NCI-H748 treated with DMSO at 0.1 percent for 48 hours (cell line): ENCODE measurements at regions not wholly inside any gene's neighbourhood (a gene's known extent, or its start where the extent isn't known, plus 50 kb on each side); places are given as distances from the start of the nearest gene placed in this dataset.
"Not testable (repeated sequence)": the region's sequence is repeated elsewhere in the genome, so short reads cannot be mapped to it uniquely, and the experiment has no call there.

ENCODE experiments used
- DNase-seq: peaks from one replicate; lab custom pipeline; 2025; lab: John Stamatoyannopoulos, UW

DNA sequence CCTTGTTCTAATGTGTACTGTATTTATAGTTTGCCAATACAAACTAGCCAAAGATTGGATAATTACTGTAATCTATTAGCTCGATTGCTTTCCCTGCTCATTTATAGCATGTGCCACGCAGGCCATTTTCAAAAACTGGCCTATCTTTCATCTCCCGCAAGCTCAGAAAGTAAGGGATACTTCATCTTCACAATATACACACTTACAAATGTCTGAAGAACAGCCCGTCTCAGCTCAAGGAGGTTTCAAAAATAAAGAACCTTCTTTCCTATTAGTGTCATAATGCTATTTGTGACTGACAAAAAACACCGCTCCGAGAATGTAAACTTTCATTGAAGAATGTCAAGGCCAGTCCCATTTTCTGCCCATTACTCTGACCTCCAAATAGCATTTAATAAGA is 306.4 kb upstream of the ZNF507 start:
- no peak for DNase-seq

DNA sequence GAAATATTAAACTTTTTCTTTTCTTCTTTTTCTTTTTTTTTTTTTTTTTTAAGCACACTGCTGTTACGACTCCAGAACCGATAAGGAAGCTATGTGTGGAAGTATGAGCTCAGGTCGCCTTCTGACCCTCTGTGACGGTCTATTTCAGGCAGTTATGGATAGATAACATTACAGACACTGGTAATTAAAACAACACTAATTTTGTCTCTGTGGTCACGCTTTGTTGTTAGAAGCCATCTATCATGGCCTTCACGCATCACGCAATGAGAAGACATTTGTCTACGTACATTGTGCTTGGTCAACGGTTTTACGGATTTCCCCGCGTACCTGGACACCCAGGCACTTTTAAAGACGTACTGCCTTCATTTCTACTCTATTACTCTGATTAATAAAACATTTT is 306.0 kb upstream of the ZNF507 start:
- no peak for DNase-seq

DNA sequence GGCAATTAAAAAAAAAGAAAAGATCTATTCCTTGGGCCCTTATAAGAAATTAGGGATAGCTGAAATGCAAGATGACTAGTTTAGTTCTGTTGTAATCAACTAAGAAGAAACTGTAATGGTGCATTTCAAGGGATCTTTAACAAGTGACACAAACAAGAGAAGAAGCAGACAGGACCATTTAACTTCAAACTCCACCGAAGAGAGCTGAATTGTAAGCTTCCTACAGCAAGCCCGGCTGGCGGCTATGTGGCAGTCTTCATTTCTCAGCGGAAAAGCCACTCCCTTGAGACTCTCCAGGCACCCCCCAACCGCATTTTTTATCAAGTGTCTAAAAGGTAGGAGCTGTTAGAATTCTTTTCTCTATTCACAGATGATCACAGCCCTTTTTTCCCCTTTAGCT is 305.2 kb upstream of the ZNF507 start:
- DNase-seq = no peak

- DNase-seq = peak; percentile 3
Observed at GRCh38 chr19:32041681-32042292, 303.6 kb upstream of the ZNF507 start.

DNA sequence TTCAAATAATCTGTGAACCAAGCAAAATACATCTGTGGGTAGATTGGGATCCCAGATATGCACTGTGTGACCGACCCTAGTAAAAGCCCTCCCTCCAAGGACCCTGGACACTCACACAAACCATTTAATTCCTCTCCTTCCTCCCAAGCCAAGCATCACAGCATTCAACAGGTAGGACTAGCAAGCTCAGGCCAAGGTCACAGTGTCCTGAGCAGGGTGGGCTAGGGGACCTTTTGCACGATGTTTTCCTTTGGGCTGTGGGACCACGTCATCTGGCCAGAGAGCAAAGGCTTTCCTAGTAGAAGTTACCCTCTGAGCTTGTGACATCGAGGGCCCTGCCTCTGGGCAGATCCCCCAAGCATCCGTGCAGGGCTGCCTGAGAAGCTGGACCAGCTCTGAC is 297.6 kb upstream of the ZNF507 start:
- DNase-seq = no peak

GRCh38 chr19:32053376-32053775 is 292.0 kb upstream of the ZNF507 start:
- DNase-seq = no peak

- no peak for DNase-seq
Observed at GRCh38 chr19:32053861-32054260, 291.5 kb upstream of the ZNF507 start.

- DNase-seq = no peak
Observed at GRCh38 chr19:32058131-32058530, 287.3 kb upstream of the ZNF507 start.

GRCh38 chr19:32061315-32061714 is 284.1 kb upstream of the ZNF507 start:
- DNase-seq = no peak

GRCh38 chr19:32063601-32064000 is 281.8 kb upstream of the ZNF507 start:
- DNase-seq = no peak

DNA sequence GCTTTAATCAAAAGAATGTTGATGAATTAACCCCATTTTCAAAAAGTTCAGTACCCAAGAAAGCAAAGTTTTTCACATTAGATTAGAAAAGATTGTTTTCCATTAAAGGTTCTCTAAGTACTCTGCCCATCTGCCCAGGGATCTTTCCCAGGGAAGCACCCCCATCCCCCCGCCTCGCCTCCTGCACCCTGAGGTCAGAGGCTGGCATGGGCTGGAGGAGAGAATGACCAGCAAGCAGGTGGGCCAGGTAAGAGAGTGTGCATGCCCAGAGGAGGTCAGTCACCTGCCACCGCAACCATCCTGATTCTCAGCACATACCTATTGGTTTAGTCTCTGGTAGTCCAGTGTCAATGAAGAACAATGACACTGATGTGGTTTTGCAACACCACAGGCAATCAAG is 279.4 kb upstream of the ZNF507 start:
- DNase-seq = no peak

- no peak for DNase-seq
Observed at GRCh38 chr19:32067685-32068084, 277.7 kb upstream of the ZNF507 start.

- no peak for DNase-seq
Observed at GRCh38 chr19:32068793-32069192, 276.6 kb upstream of the ZNF507 start.

DNA sequence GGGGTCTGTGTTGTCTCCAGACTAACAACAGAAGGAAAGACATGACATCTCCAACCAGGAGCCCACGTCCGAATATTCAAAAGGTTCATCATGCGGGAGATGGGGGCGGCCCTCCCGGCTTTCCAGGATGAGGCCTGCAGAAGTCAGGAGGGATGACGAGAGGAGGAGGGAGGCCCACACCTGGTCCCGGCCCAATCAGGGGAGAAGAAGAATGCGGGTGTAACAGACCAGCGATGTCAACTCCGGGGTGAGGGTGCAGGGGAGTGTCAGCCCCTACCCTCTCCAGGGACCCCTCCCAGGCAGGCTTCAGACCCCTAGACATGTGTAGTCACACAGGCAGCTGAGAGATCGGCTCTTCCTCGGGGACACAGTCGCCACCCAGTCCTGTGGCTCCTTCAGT is 275.3 kb upstream of the ZNF507 start:
- DNase-seq = no peak

GRCh38 chr19:32082028-32082427 is 263.4 kb upstream of the ZNF507 start:
- DNase-seq = no peak

- DNase-seq = not testable (repeated sequence)
Observed at GRCh38 chr19:32084756-32085363, 260.6 kb upstream of the ZNF507 start.

- DNase-seq = no peak
Observed at GRCh38 chr19:32091241-32091640, 254.2 kb upstream of the ZNF507 start.

DNA sequence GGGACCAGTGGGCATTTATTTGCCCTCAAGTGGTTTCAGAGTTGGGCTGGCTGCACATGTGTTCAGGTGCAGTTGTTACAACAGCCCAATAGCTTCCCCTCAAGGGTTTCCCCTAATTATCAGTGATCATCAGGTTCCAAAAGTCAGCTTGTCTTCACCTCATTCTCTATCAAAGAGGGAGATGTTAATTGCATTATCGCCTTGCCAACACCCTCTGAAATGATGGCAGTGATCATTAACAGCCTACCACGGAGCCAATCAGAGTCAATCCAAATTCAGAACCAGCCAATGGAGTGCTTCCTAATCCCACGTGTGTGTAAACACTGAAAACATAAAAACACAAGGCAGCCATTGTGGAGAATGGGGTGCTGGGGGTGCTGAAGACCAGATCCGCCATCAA is 248.4 kb upstream of the ZNF507 start:
- DNase-seq = no peak

DNA sequence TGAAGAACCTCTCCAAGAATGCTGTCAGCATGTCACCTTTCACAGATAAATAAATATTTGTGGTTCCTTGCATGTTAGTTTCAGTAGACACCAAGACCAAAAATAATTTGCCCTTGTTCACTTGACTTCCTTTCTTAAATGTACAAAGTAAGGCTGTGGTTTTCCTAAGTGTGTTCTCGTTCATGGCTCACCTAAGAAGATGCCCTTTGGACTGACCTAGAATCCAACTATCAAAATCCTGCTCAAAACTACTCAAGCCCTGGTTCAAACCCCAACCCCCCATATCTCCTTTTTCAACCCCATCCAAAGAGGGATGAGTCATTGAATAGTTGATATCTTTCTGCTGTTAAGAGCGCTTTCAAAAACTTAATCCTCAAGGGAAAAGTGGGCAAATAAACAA is 247.8 kb upstream of the ZNF507 start:
- no peak for DNase-seq

DNA sequence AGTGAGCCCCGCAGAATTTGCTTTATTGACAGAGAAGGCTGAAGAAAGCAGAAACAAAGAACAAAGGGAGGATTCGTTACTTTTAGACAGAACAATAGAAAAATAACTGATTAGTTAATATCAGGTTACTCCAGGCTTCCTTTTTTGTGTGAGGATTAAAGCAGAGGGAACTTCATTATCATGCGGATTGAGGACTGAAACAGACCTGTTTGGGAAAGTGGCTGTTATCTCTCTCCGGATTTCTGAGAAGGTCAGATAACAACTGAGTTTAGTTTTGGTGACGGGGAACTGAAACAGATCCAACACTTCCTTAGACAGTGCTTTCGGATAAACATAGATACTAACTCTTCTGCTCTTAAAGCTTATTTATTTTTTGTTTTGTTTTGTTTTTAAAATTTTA is 246.4 kb upstream of the ZNF507 start:
- DNase-seq = no peak

DNA sequence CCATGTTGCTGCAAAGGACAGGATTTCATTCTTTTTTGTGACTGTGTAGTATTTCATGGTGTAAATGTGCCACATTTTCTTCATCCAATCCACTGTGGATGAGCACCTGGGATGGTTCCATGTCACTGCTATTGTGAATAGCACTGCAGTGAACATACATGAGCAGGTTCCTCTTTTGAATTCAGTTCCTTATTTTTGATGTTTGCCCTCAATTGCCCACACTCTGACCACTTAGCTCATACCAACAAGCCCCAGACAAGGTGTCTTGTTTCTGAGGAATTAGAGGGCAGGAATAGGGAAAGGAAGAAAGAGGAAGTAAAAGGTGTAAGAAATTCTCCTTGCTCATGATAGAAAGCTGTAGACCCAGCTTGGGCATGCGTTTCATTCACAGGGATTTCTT is 244.2 kb upstream of the ZNF507 start:
- DNase-seq = no peak

GRCh38 chr19:32103541-32103940 is 241.9 kb upstream of the ZNF507 start:
- no peak for DNase-seq

GRCh38 chr19:32104153-32104849 is 241.1 kb upstream of the ZNF507 start:
- no peak for DNase-seq

- no peak for DNase-seq
Observed at GRCh38 chr19:32104850-32105235, 240.6 kb upstream of the ZNF507 start.
